GM11168 (cell line): ENCODE measurements at regions not wholly inside any gene's neighbourhood (a gene's known extent, or its start where the extent isn't known, plus 50 kb on each side); places are given as distances from the start of the nearest gene placed in this dataset.

Experiments used
- in situ Hi-C: fragments of 300-500 bp; cut with MboI; formaldehyde crosslinking; loops from one replicate; pipeline ENCODE4 v1.12.0; 2022; ENCODE audit warnings: low sequenced_read_pairs; ENCODE audit not compliant: unreplicated experiment

DNA sequence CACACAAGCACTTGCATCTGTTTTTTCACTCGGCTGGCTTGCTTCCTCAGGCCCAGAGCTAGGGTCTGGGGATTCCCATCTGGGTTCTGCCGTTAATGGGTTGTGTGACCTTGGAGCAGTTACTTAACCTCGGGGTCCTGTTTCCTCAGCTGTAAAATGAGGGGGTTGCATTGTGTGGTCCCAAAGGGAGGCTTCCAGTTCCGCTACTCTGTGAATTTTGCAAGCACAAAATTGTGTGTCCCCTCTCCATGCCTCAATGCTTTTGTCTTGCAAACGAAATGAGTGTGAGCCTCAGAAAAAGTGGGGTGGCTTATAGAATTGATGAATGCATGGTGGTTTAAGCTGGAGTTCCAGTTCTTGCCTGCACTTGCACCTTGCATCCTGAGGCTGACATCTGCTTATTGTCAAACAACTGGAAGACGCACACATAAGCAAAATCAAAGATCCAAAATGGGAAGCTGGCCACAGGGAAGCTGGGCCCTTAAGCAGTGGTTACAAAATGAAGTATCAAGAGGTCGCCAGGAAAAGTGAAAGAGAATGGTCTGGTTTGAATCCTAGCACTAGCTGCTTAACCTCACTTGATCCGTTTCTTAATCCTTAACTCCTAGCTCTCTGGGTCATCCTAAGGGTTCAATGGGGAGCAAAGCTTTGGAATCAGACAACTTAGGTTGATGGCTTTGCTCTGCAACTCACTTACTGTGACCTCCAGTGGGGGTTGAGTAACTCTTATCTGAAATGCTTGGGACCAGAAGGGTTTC, 490.6 kb downstream of the DHX35 start:
- in situ Hi-C loops: no loop called here

DNA sequence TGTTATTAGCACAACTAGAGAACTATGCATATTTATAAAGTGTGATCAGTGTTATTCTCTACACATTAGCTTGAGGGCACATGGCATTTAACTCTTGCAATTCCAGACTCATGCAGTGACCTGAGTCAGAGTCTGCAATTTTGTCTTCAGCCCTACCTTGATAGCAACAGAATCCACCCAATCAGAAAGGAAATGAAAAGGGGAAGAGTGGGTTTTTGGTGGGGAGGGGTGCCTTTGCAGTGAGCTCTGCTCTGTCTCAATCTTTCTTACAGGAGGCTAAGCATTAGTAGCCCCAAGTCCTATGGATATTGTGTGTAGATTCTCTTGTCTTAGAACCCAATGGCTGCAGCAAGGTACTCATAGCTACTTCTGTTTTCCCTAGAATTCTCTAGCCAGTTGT, 489.2 kb downstream of the DHX35 start:
- in situ Hi-C loops: no loop called here

DNA sequence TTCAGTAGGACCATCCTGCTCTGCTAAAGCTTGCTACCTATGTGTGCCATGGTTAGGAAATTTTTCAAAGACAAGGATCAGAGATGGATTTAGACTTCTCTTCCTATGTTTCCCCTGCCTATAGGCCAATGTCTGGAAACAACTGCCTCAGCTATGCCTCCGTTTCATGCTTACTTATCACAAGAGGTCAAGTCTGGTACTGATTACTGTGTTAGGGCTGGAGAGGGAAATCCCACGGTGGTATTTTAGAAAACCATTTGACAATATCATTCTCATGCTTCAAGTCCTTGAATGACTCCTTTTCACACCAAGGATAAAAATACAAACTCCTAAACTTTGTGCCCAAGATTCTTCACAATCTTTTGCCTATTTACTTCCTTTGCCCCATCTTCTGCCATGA, 484.3 kb downstream of the DHX35 start:
- in situ Hi-C loops: no loop called here

DNA sequence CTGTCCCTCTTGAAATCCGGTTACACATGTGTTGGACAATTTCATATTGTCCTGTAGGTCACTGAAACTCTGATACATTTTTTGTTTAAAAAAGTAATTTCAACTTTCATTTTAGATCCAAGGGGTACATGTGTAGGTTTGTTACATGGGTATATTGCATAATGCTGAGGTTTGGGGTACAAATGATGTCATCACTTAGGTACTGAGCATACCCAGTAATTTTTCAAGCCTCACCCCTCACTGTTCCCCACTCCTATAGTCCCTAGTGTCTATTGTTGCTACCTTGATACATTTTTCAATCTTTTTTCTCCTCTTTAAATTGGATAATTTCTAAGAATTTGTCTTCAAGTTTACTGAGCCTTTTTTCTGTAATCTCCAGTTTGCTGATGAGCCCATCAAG, 483.0 kb downstream of the DHX35 start:
- in situ Hi-C loops: no loop called here

DNA sequence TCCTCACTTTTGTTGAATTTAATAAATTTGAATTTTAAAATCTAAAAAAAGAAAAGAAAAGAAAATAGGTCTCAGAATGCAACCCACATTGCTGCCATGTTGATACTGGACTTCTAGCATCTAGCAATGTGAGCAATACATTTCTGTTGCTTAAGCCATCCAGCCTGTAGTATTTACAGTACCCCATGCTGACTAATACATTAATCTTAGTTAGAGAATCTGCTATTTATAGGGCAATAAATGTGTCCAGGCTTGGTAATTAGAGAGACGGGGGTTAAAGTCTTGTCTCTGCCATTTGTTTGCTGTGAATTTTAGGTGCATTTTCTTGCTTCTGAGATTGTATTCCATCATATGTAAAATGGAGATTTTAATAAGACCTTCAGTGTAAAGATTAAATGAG, 471.3 kb downstream of the DHX35 start:
- in situ Hi-C loops: no loop called here

DNA sequence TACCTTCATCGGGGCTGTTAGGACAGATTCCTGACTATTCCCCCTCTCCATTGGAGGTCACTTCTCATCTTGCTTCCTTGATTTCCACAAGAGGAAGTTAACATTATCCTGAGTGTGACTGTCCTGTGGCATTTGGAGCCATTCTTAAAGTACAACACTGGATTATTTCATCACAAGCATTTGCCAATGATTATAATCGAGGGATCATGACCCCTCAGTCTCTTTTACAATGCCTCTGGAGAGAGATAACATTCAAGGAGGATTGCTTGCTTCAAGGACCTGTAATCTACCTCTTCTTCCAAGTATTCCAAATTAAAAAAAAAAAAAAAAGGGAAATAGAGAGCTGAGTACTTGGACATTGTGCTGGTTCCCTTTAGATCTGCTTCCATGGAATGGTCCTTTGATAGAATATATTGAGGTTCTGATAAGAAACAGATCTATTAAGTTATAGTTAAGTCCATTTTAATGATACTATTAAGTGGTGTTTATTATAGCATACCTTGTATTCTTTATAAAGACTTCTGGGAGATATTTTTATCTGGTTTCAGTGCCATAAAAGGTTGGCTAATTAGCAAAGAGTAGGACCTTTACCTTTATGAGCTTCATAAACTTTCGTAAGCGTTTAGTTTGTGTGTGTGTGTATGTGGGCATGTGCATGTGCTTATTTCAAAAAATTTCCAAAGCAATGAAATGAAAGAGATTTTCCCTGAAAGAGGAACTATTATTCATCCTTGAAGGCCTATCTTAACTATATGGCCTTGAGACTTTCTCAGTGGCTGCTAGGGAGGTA, 469.1 kb downstream of the DHX35 start:
- in situ Hi-C loops: no loop called here

DNA sequence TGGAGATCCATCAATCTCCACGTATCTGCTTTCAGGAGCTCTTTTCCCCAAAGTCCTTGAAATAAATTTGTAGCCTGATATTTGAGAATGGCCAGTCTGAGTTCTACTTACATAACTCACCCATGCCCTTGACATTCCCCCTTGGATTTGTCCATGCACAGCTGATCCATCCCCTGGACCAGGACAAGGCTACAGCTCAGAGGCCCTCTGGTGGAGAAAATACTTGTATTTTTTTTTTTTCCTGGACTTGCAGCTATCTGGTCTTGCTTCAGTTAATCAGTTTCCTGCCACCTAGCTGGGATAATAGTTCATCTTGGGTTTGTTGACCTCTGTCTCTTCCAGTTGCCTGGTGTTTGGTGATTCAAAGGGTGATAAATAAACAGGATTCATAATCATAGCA, 467.6 kb downstream of the DHX35 start:
- in situ Hi-C loops: no loop called here

DNA sequence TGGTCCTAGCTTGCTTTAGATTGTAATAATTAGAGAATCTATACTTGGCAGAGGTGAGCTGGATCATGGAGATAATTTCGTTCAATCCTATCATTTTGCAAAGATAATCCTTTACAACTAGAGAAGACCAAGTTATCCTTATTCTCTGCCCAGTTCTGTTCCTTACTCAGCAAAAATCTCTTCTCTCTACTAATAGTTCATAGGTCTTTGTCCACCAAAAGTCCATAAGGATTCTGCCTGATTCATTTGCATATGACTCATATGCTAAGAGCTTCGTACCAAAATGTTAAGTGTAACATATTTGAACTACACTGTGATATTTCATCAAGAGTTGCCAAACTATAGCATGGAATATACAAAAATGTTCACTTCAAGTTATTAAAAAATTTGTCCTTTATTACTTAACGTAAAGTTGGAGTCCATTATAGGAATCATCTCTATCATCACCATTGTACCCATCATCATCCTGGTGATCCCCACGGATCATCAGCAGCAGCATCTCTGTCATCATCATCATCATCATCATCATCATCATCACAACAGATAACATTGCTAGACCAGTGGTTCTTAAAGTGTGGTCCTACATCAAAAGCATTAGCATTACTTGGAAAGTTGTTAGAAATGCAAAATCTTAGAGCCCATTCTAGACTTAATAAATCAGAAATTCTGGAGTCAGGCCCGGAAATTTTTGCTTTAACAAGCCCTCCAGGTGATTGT, 463.0 kb downstream of the DHX35 start:
- in situ Hi-C loops: no loop called here

DNA sequence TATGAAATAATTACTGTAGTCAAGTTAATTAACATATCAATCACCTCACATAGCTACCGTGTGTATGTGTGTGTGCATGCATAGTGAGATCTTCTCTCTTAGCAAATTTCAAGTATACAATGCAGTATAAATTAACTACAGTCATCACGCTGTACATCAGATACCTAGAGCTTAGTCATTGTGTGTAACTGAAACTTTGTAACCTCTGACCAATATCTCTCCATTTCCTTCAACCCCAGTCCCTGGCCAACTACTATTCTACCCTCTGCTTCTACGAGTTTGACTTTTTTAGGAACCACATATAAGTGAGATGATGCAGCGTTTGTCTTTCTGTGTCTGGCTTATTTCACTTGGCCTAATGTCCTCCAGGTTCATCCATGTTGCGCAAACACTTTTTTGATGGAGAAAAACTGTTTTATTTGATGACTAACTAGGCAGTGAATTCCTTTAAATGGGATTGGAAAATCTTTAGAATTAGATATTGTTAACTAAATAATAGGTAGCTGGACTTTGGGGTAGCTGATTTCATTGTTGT, 459.5 kb downstream of the DHX35 start:
- in situ Hi-C loops: no loop called here

DNA sequence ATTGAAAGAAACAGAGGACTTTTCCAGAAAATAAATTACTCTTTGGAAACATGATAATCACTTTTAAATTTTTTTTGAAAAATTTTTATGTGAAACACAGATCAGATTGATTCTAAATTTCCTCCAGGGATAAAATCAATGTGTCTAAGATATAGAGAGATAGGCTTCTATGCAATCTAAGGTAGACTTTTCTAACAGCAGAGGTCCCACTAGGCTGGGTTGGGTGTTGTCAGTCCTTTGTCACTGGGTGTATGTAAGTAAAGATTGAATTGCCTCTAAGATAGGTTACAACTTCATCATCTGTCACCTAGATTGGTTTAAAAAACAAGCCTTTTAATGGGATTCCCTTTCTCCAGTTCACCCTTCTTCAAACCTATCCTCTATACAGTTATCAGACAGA, 449.9 kb downstream of the DHX35 start:
- in situ Hi-C loops: no loop called here

DNA sequence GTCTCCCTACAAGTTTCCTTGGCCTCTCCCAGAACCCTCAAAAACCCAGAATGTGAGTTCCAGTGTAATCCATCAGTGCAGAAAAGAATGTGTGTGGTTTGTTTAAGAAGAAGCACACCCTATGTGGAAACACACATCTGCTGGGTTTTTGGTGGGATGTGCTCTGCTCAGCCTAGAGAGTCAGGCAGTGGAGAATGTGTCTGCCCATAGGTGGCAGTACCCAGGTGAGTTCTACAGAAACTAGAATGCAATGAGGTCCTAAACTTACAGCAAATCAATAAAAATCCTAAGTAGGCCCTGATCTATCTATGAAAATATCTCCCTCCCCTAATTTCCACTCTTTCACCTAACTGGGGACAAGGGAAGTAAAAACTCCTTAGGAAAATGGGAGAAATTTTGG, 437.3 kb downstream of the DHX35 start:
- in situ Hi-C loops: no loop called here

DNA sequence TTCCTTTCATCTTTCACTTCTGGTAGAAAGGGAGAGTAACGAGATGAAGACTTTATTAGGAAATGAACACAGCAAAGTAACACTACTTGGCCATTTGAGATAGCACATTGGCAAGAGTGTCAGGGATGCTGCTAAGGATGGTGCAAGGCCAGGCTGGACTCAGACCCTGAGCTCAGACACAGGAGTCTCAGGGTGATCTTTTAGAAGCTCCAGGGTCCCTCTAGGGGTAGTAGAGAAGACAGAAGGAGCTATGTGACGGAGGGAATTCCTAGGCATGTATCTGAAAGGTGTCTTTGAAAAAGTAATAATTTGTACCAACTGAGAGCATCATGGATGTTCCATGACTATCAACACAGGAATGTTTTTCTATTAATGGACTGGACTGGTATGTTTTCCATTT, 436.5 kb downstream of the DHX35 start:
- in situ Hi-C loops: no loop called here

DNA sequence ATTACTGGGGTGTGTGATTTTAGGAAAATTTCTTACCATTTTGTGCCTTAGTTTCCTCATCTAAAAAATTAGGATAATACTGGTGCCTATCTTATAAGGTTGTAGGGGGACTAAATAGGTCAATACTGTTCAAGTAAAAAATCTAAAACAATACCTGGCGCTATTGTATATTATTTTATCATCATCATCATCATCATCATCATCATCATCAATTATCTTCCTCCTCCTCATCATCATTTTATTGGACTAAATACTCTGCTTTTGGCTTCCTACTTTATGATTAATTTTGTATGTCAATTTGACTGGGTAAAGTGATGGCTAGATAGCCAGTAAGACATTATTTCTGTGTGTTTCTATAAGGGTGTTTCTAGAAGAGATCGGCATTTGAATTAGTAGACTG, 435.5 kb downstream of the DHX35 start:
- in situ Hi-C loops: no loop called here

DNA sequence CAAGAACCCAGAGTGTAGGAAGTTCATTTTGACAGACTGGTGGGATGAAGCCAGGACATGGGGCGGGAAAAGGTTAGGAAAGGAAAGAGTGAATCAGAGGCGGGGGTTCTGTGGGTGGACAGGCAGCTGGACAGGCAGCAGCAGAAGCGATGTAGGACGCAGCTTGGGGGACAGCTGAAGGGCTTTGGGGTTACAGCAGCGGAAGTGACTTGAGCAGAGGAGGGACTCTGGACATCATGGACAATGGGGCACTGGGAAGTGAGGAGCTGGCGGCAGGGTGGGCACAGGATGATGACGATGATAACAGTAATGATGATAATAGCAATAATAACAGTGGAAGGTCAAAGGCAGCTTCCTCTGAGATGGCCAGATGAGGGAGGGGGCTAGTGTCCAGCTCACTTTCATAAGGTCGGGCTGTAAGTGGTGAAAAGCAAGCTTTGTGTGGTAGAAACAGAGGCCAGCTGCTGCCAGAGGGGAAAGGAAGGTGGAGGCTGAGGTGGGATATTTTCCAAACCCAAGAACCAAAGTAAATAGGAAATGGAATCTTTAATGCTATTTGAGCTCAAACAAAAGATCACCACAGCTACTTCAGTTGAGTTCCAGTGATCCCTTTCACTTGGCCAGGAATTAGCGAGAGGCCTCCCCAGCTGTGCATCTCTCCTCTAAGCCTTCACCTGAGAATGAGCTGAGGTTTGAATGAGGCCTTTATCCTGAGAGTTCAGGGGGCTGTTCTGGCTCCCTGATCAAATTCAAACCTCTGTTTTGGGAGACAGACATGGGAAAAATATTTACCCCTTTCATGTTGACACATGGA, 433.5 kb downstream of the DHX35 start:
- in situ Hi-C loops: no loop called here

DNA sequence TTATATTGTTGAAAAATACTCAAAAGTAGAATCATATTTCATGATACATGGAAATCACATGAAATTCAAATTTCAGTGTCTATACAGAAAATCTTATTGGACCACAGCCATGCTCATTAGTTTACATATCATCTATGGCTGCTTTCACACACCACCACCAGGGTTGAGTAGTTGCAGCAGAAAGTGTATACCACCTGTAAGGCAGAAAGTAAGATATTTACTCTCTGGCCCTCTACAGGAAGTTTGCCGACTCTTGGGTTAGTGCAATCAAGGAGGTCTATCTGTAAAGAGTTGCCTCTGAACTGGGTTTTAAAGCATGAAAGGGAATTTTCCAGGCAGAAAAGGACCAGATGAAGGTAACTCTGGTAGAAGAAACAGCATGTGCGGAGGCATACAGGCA, 432.3 kb downstream of the DHX35 start:
- in situ Hi-C loops: no loop called here

DNA sequence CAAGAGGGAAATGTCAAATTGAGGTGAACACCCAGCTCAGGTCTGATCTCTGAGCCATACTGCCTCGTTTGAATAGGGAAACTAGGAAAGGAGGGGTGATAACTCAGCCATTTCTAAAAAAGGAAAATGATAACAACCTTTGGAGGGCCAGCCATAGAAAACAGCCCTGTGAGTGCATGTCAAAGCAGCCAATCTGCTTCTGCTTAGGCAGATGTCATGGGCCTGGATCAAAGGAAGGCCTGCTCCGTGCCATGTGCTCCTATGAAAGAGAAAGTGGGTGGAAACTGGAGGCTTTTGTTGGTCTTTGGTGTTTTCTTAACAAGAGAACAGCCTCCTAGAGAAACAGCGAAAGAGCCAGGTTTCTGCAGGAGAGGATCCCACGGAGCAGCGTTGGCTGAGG, 428.0 kb downstream of the DHX35 start:
- in situ Hi-C loops: no loop called here

DNA sequence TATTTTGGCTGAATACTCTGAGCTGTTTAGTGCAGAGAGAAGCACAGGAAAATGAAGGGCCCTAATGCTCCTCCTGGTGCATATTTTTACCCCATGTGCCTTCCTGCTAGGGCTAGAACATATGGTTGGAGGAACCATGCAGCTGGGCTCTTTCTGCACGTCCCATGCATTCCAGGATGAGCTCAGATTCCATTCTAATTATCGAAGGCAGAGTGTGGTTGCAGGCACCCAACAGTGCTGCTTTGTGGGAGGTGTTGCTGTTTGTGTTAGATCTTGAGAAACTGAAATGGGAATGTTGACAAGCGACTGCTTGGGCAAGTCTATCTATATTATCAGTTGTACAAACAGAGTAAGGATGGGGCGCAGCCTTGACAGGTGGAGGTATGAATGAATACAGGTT, 419.5 kb downstream of the DHX35 start:
- in situ Hi-C loops: no loop called here

DNA sequence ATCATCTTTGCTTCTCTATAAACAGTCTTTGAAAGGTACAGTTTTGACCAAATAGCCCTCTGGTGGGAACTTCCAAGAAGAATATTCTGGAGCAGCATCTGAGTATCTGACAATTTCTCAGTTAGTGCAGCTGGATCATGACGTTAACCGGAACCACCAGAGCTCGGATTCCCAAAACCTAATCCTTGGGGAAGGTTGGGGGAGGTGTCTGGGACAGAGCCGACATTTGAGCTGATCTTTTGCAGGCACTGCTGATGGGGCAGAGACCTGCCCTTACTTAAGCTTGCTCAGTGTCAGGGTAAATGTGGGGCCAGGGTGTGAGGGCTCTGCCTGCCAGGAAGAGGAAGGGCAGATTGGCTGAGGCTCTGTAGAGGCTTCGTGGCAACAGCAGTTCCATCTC, 416.6 kb downstream of the DHX35 start:
- in situ Hi-C loops: no loop called here

DNA sequence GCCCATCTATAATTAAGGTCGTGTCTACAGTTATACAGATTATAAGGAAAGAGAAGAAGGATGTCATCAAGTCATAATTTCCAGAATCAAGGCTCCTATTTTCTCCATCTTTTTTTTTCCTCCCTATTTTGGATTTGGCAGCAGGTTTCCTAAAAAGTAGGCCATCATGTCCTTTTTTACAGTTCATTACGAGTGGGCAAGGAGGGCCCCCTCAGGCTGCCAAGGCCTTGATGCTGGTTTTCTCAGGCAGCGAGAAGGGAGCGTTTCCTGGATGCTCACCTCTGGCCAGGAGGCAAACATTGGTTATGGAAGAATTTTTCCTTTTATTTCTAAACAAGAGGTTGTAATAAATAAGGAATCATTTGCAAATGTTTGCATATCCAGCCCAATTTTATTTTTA, 414.6 kb downstream of the DHX35 start:
- in situ Hi-C loops: no loop called here

DNA sequence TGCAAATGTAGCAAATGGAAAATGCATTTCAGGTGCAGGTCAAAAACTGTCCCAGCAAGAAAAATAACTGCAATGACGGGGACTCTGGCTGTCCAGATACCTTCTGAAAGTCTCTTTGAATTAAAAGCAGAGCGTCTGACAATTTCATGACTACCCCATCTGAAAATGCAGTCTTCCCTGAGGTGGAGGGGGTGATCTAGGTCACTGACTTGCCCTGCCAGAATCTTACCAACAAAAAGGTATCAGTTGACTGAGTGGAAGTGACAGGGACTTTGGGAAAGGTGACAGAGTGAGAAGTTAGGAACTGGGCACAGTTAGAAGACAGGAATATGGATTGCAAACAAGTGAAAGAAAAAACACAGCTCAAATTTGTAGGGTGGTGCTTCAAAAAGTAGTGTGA, 402.2 kb downstream of the DHX35 start:
- in situ Hi-C loops: no loop called here
